ENCODE measurements at regions not wholly inside any gene's neighbourhood (a gene's known extent, or its start where the extent isn't known, plus 50 kb on each side); places are given as distances from the start of the nearest gene placed in this dataset.
"Not testable (repeated sequence)": the region's sequence is repeated elsewhere in the genome, so short reads cannot be mapped to it uniquely, and the experiment has no call there.

DNA sequence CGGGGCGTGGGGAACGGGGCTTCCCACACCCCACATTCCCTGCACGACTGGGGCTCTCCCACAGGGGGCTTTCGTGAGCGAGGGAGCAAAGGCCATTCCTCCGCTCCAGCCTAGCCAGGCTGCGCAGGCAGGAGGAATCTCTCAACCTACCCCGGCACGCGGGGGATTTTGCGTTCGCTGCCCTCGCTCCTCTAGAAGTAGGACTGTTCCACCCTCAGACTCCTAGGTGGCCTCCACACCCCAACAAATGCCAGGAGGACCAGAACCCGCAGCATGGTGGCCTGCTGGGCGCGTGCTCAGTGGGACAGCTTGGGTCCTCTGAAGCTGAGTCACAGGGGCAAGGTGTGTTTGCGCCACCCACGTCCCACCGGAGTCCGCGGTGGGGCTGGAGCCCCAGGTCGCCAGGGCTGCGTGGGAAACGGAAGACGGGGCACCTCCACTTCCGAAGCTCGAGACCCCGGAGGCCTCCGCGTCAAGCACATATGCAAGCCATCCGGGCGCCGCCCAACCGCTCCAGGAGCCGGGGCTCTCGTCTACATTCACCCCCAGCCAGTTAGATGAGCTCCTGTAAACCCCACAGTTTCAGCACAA, 1938.5 kb upstream of the DEFB115 start:
- Histone ChIP-seq H3K4me3 (ENCODE audit: low read length) (no peak overlapping the region), H3K36me3 (replicated peaks; ENCODE audit: insufficient read depth, low read length) (no peaks in the 10 kb centered on the region), H3K9me3 (replicated peaks; ENCODE audit: insufficient read depth, low read length) (no peaks in the 10 kb centered on the region), H3K27me3 (replicated peaks; ENCODE audit: insufficient read depth, low read length) (no peaks in the 10 kb centered on the region), H3K4me1 (ENCODE audit: low read length) (no peaks in the 10 kb centered on the region), H4K20me1 (ENCODE audit: insufficient read depth, low read length) (no peaks in the 10 kb centered on the region), H3K79me2 (ENCODE audit: low read length) (no peaks in the 10 kb centered on the region), H3K4me2 (ENCODE audit: low read depth, low read length) (no peak overlapping the region), H3K9me2 (replicated peaks; ENCODE audit: insufficient read depth, low read length) (no peaks in the 10 kb centered on the region), H3K9ac (ENCODE audit: low read length) (no peak overlapping the region), H3K27ac (ENCODE audit: low read length) (no peak overlapping the region), H2AFZ (ENCODE audit: low read length) (no peak overlapping the region), H3F3A (ENCODE audit: insufficient read depth, low read length) (no peaks in the 10 kb centered on the region)
- no peak for TF ChIP-seq CTCF (IDR thresholded peaks at IDR 0.05; ENCODE audit: low read length)
- TF ChIP-seq EZH2 (optimal IDR thresholded peaks at IDR 0.05; ENCODE audit: low read depth, low read length): no peak
- no peak for TF ChIP-seq EZH2phosphoT487 (IDR thresholded peaks at IDR 0.05; ENCODE audit: low read length)
- no peak for DNase-seq

GRCh38 chr20:29319725-29320124, 1937.7 kb upstream of the DEFB115 start:
- H3K36me3 ChIP-seq (replicated peaks; ENCODE audit: insufficient read depth, low read length): no peaks in the 10 kb centered on the region
- H3K9me2 ChIP-seq (replicated peaks; ENCODE audit: insufficient read depth, low read length): no peaks in the 10 kb centered on the region
- no peaks in the 10 kb centered on the region for H3K79me2 ChIP-seq (ENCODE audit: low read length)
- H2AFZ ChIP-seq (ENCODE audit: low read length): no peak overlapping the region
- H3K4me3 ChIP-seq (ENCODE audit: low read length): no peak overlapping the region
- no peak overlapping the region for H3K9ac ChIP-seq (ENCODE audit: low read length)
- no peak for DNase-seq
- H3K27me3 ChIP-seq (replicated peaks; ENCODE audit: insufficient read depth, low read length): no peaks in the 10 kb centered on the region
- no peak overlapping the region for H3K27ac ChIP-seq (ENCODE audit: low read length)
- no peaks in the 10 kb centered on the region for H3K4me1 ChIP-seq (ENCODE audit: low read length)
- no peaks in the 10 kb centered on the region for H3F3A ChIP-seq (ENCODE audit: insufficient read depth, low read length)
- H3K4me2 ChIP-seq (ENCODE audit: low read depth, low read length): no peak overlapping the region
- no peaks in the 10 kb centered on the region for H3K9me3 ChIP-seq (replicated peaks; ENCODE audit: insufficient read depth, low read length)
- H4K20me1 ChIP-seq (ENCODE audit: insufficient read depth, low read length): no peaks in the 10 kb centered on the region
- no peak for TF ChIP-seq EZH2phosphoT487 (IDR thresholded peaks at IDR 0.05; ENCODE audit: low read length)
- no peak for TF ChIP-seq EZH2 (optimal IDR thresholded peaks at IDR 0.05; ENCODE audit: low read depth, low read length)
- TF ChIP-seq CTCF (IDR thresholded peaks at IDR 0.05; ENCODE audit: low read length): no peak

GRCh38 chr20:29320216-29320949, 1937.1 kb upstream of the DEFB115 start:
- H3K27ac ChIP-seq (ENCODE audit: low read length); DNase-seq; H3K9me2 ChIP-seq (replicated peaks; ENCODE audit: insufficient read depth, low read length); H3K4me1 ChIP-seq (ENCODE audit: low read length); H4K20me1 ChIP-seq (ENCODE audit: insufficient read depth, low read length); H3F3A ChIP-seq (ENCODE audit: insufficient read depth, low read length); H3K79me2 ChIP-seq (ENCODE audit: low read length); H3K4me3 ChIP-seq (ENCODE audit: low read length); H2AFZ ChIP-seq (ENCODE audit: low read length); H3K4me2 ChIP-seq (ENCODE audit: low read depth, low read length); H3K27me3 ChIP-seq (replicated peaks; ENCODE audit: insufficient read depth, low read length); H3K9me3 ChIP-seq (replicated peaks; ENCODE audit: insufficient read depth, low read length); H3K9ac ChIP-seq (ENCODE audit: low read length); H3K36me3 ChIP-seq (replicated peaks; ENCODE audit: insufficient read depth, low read length): not testable (repeated sequence)

- not testable (repeated sequence) for H3K4me2 ChIP-seq (ENCODE audit: low read depth, low read length); H3K79me2 ChIP-seq (ENCODE audit: low read length); DNase-seq; H3K4me3 ChIP-seq (ENCODE audit: low read length); H4K20me1 ChIP-seq (ENCODE audit: insufficient read depth, low read length); H2AFZ ChIP-seq (ENCODE audit: low read length); H3K36me3 ChIP-seq (replicated peaks; ENCODE audit: insufficient read depth, low read length); H3F3A ChIP-seq (ENCODE audit: insufficient read depth, low read length); H3K9ac ChIP-seq (ENCODE audit: low read length); H3K27ac ChIP-seq (ENCODE audit: low read length); H3K9me2 ChIP-seq (replicated peaks; ENCODE audit: insufficient read depth, low read length); H3K27me3 ChIP-seq (replicated peaks; ENCODE audit: insufficient read depth, low read length); H3K4me1 ChIP-seq (ENCODE audit: low read length); H3K9me3 ChIP-seq (replicated peaks; ENCODE audit: insufficient read depth, low read length)
Observed at GRCh38 chr20:29323631-29324515, 1933.6 kb upstream of the DEFB115 start.

DNA sequence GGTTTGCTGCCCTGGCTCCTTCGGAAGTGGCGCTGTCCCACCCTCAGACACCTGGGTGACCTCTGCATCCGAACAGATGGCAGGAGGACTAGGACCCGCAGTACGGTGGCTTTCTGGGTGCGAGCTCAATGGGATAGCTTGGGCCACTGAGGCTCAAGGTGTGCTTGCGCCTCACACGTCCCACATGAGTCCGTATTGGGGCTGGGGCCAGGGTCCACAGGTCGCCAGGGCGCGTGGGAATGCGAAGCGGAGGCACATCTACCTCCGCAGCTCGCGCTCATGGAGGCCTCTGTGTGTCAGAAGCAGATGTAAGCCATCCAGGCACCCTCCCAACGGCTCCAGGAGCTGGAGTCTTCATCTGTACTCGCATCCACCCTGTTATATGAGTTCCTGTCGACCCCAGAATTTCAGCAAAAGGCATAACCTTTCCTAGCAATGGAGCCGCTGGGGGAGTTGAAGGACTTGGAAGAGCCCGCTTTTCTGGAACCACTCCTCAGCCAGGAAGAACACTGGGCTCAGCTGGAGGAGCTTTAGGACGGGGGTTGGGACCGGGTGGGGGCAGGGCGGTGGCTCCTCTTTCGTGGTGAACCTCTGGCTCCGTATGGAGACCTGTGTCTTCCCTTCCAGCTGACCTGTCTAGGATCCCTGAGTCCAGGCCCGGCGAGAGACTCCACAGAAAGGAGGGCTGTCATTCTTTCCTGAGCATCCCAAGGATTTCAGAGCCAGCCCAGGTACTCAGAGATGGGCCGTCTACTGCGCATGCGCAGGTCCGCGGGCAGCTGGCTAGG, 1932.8 kb upstream of the DEFB115 start:
- not testable (repeated sequence) for H3K9ac ChIP-seq (ENCODE audit: low read length); H3K4me1 ChIP-seq (ENCODE audit: low read length); H2AFZ ChIP-seq (ENCODE audit: low read length); DNase-seq; H3K9me2 ChIP-seq (replicated peaks; ENCODE audit: insufficient read depth, low read length); H4K20me1 ChIP-seq (ENCODE audit: insufficient read depth, low read length); H3K9me3 ChIP-seq (replicated peaks; ENCODE audit: insufficient read depth, low read length); H3K4me2 ChIP-seq (ENCODE audit: low read depth, low read length); H3F3A ChIP-seq (ENCODE audit: insufficient read depth, low read length); H3K27me3 ChIP-seq (replicated peaks; ENCODE audit: insufficient read depth, low read length); H3K36me3 ChIP-seq (replicated peaks; ENCODE audit: insufficient read depth, low read length); H3K27ac ChIP-seq (ENCODE audit: low read length); H3K79me2 ChIP-seq (ENCODE audit: low read length); H3K4me3 ChIP-seq (ENCODE audit: low read length)
